H1 (cell line): ENCODE measurements at regions not wholly inside any gene's neighbourhood (a gene's known extent, or its start where the extent isn't known, plus 50 kb on each side); places are given as distances from the start of the nearest gene placed in this dataset.

Experiments used
- CTCF ChIA-PET: fragments of 300-600 bp; sonication (Branson Sonifier 250); formaldehyde crosslinking; loops from one replicate; lab custom pipeline; 2021; ENCODE audit not compliant: partially characterized antibody; lab: Charles Lee
- POLR2A ChIA-PET: fragments of 300-600 bp; sonication (Branson Sonifier 250); formaldehyde crosslinking; loops from one replicate; lab custom pipeline; 2021; ENCODE audit warnings: inconsistent platforms; ENCODE audit not compliant: partially characterized antibody; lab: Charles Lee
- DNase-seq, 2 experiments: peaks; one replicate each; pipeline versions ENCODE4 v3.0.0 to v3.0.0-alpha.2; 2010 to 2022; ENCODE audit warnings: low spot score in 2 of 2, low read depth in 1 of 2, mixed read lengths in 1 of 2
- FAIRE-seq: peaks from 2 replicates; lab custom pipeline; 2011; peaks lifted over from hg19 to GRCh38; lab: Jason Lieb, UNC
- H2AFZ ChIP-seq: 2 replicates; pipeline ENCODE4 v1.8.1; 2012; ENCODE audit warnings: low read length, inconsistent platforms
- H2AK5ac ChIP-seq: 2 replicates; pipeline ENCODE4 v1.6.1; 2013; ENCODE audit warnings: low read depth, low read length
- H2BK120ac ChIP-seq: replicated peaks from 2 replicates; pipeline ENCODE3; 2013; ENCODE audit warnings: low read depth, low read length, inconsistent platforms
- H2BK12ac ChIP-seq: 2 replicates; pipeline ENCODE4 v1.6.1; 2013; ENCODE audit warnings: low read depth, low read length
- H2BK15ac ChIP-seq: 2 replicates; pipeline ENCODE4 v1.6.1; 2013; ENCODE audit warnings: low read length
- H2BK20ac ChIP-seq: 2 replicates; pipeline ENCODE4 v1.6.1; 2013; ENCODE audit warnings: low read length
- H2BK5ac ChIP-seq: 2 replicates; pipeline ENCODE4 v1.6.1; 2013; ENCODE audit warnings: low read depth, low read length
- H3K14ac ChIP-seq: 2 replicates; pipeline ENCODE4 v1.6.1; 2013; ENCODE audit warnings: inconsistent platforms; ENCODE audit not compliant: insufficient read length
- H3K18ac ChIP-seq: 2 replicates; pipeline ENCODE4 v1.6.1; 2013; ENCODE audit warnings: low read length; ENCODE audit errors: extremely low read depth
- H3K23ac ChIP-seq: 2 replicates; pipeline ENCODE4 v1.6.1; 2013; ENCODE audit warnings: inconsistent platforms; ENCODE audit not compliant: insufficient read length
- H3K23me2 ChIP-seq: 2 replicates; pipeline ENCODE4 v1.6.1; 2013; ENCODE audit warnings: low read depth, low read length
- H3K27ac ChIP-seq: 2 replicates; pipeline ENCODE4 v1.6.1; 2011; ENCODE audit warnings: low read depth, low read length, inconsistent platforms
- H3K27me3 ChIP-seq, 4 experiments: replicated peaks in 1 of 4; 1 replicate in 1 of 4; 2 replicates in 3 of 4; pipeline versions ENCODE4 v1.6.1 to v1.8.1; 2011 to 2013; ENCODE audit warnings: low read length in 3 of 4, mild to moderate bottlenecking in 3 of 4, inconsistent platforms in 2 of 4, mixed read lengths in 2 of 4, moderate library complexity in 1 of 4; ENCODE audit not compliant: control insufficient read depth in 3 of 4, insufficient read depth in 3 of 4; ENCODE audit errors: extremely low read depth in 1 of 4
- H3K36me3 ChIP-seq, 4 experiments: 2 replicates each; pipeline versions ENCODE4 v1.6.1 to v1.8.1; 2011 to 2013; ENCODE audit warnings: mild to moderate bottlenecking in 4 of 4, low read length in 3 of 4, moderate library complexity in 2 of 4, control low read depth in 1 of 4, inconsistent platforms in 1 of 4; ENCODE audit not compliant: insufficient read depth in 4 of 4, control insufficient read depth in 2 of 4
- H3K4ac ChIP-seq: replicated peaks from 2 replicates; pipeline ENCODE3; 2013; ENCODE audit warnings: low read length, low read depth, mixed read lengths, inconsistent platforms; ENCODE audit not compliant: insufficient read length
- H3K4me1 ChIP-seq, 4 experiments: replicated peaks in 1 of 4; 1 replicate in 1 of 4; 2 replicates in 3 of 4; pipeline versions ENCODE4 v1.6.1 to v1.8.1; 2011 to 2013; ENCODE audit warnings: low read length in 3 of 4, inconsistent platforms in 2 of 4, mixed read lengths in 1 of 4; ENCODE audit not compliant: insufficient read depth in 4 of 4, control insufficient read depth in 3 of 4
- H3K4me2 ChIP-seq, 2 experiments: 2 replicates each; pipeline versions ENCODE4 v1.6.1 to v1.8.1; 2011 to 2013; ENCODE audit warnings: low read depth in 2 of 2, low read length in 2 of 2, control low read depth in 1 of 2, inconsistent platforms in 1 of 2, mild to moderate bottlenecking in 1 of 2; ENCODE audit not compliant: insufficient read depth in 1 of 2
- H3K4me3 ChIP-seq, 4 experiments: fragments of 200-600, 300-600 bp in 1 of 4; sonication (generic), shearing (Covaris generic), sonication (Bioruptor Twin) in 1 of 4; 2 replicates each; pipeline versions ENCODE4 v1.5.1 to v1.8.1; 2011 to 2016; ENCODE audit warnings: low read length in 4 of 4, low read depth in 3 of 4, control low read depth in 2 of 4, inconsistent platforms in 2 of 4, mild to moderate bottlenecking in 2 of 4, mixed read lengths in 1 of 4, moderate library complexity in 1 of 4; ENCODE audit not compliant: insufficient read depth in 2 of 4; ENCODE audit errors: extremely low read depth in 1 of 4
- H3K56ac ChIP-seq: replicated peaks from 2 replicates; pipeline ENCODE3; 2013; ENCODE audit warnings: low read depth, mild to moderate bottlenecking, mixed read lengths, low read length, inconsistent platforms; ENCODE audit not compliant: insufficient read length
- H3K79me1 ChIP-seq: 2 replicates; pipeline ENCODE4 v1.6.1; 2013; ENCODE audit warnings: low read depth, low read length, control low read depth
- H3K79me2 ChIP-seq, 2 experiments: 2 replicates each; pipeline versions ENCODE4 v1.6.1 to v1.8.1; 2012 to 2013; ENCODE audit warnings: low read length in 2 of 2, mild to moderate bottlenecking in 2 of 2, inconsistent platforms in 1 of 2; ENCODE audit not compliant: insufficient read depth in 2 of 2, control insufficient read depth in 1 of 2
- H3K9ac ChIP-seq, 4 experiments: replicated peaks in 1 of 4; 1 replicate in 1 of 4; 2 replicates in 3 of 4; pipeline versions ENCODE4 v1.6.1 to v1.8.1; 2011 to 2013; ENCODE audit warnings: low read depth in 3 of 4, low read length in 3 of 4, control low read depth in 2 of 4, mild to moderate bottlenecking in 2 of 4, moderate library complexity in 2 of 4, inconsistent platforms in 1 of 4; ENCODE audit errors: extremely low read depth in 1 of 4
- H3K9me3 ChIP-seq, 2 experiments: 2 replicates each; pipeline versions ENCODE4 v1.6.1 to v1.8.1; 2012 to 2013; ENCODE audit warnings: mild to moderate bottlenecking in 2 of 2, moderate library complexity in 2 of 2, control low read depth in 1 of 2, inconsistent platforms in 1 of 2, low read depth in 1 of 2, low read length in 1 of 2, mixed read lengths in 1 of 2; ENCODE audit not compliant: insufficient read depth in 2 of 2
- H4K20me1 ChIP-seq, 2 experiments: replicated peaks in 1 of 2; 2 replicates each; pipeline versions ENCODE3 to v1.8.1; 2011 to 2013; ENCODE audit warnings: inconsistent platforms in 2 of 2, low read length in 2 of 2, mild to moderate bottlenecking in 1 of 2; ENCODE audit not compliant: insufficient read depth in 2 of 2, control insufficient read depth in 1 of 2
- H4K5ac ChIP-seq: 2 replicates; pipeline ENCODE4 v1.6.1; 2013; ENCODE audit warnings: low read length, low read depth, mixed read lengths, inconsistent platforms; ENCODE audit not compliant: insufficient read length
- H4K8ac ChIP-seq: 2 replicates; pipeline ENCODE4 v1.8.0; 2013; ENCODE audit warnings: mild to moderate bottlenecking, moderate library complexity, low read length, inconsistent platforms; ENCODE audit not compliant: insufficient read depth; ENCODE audit errors: extremely low read depth
- H4K91ac ChIP-seq: replicated peaks from 2 replicates; pipeline ENCODE3; 2013; ENCODE audit warnings: low read length, mixed read lengths, inconsistent platforms; ENCODE audit not compliant: insufficient read length
- CREB1 ChIP-seq: IDR thresholded peaks from 2 replicates; pipeline ENCODE4 v1.6.1; 2012; ENCODE audit warnings: inconsistent platforms
- WGBS, 2 experiments: shearing (Covaris generic) in 1 of 2; methylation state at CpG; one replicate each; pipeline versions ENCODE4 v1.1.6 to v1.1.7; 2013 to 2015; ENCODE audit warnings: low lambda C conversion rate in 2 of 2, mixed read lengths in 2 of 2, inconsistent platforms in 1 of 2, low coverage in 1 of 2, missing lambda C conversion rate in 1 of 2; ENCODE audit not compliant: insufficient replicate concordance in 2 of 2, insufficient coverage in 1 of 2, insufficient read length in 1 of 2; ENCODE audit errors: extremely low coverage in 1 of 2, missing lambda C conversion rate in 1 of 2; 5-methylcytosine and 5-hydroxymethylcytosine counted together

GRCh38 chr14:42013559-42013958 is 406.9 kb downstream of the LRFN5 start:
- Histone ChIP-seq H3K4me1 (no peaks in the 10 kb centered on the region), H2BK20ac (no peak overlapping the region), H3K23me2 (no peaks in the 10 kb centered on the region), H3K9me3 (no peaks in the 10 kb centered on the region), H3K18ac (no peak overlapping the region), H3K4ac (no peak overlapping the region), H2BK5ac (no peak overlapping the region), H3K36me3 (no peaks in the 10 kb centered on the region), H4K8ac (no peak overlapping the region), H3K79me2 (no peaks in the 10 kb centered on the region), H2BK12ac (no peak overlapping the region), H3K9ac (no peak overlapping the region), H3K23ac (no peak overlapping the region), H3K79me1 (no peaks in the 10 kb centered on the region), H3K56ac (no peak overlapping the region), H3K4me2 (no peak overlapping the region), H2AFZ (no peak overlapping the region), H3K14ac (no peak overlapping the region), H4K91ac (no peak overlapping the region), H3K27me3 (no peaks in the 10 kb centered on the region), H3K4me3 (no peak overlapping the region), H3K27ac (no peak overlapping the region), H4K5ac (no peak overlapping the region), H2BK120ac (no peak overlapping the region), H4K20me1 (no peaks in the 10 kb centered on the region), H2AK5ac (no peak overlapping the region), H2BK15ac (no peak overlapping the region)
- 93% methylated on average over 2 of the region's 2 CpGs; no CpG with 5 or more reads in 1 of the 2 experiments for WGBS, 2 experiments
- POLR2A ChIA-PET: no interaction called here
- FAIRE-seq (no peak), DNase-seq (no peak)
- CTCF ChIA-PET: no interaction called here
- no peak for TF ChIP-seq CREB1
